KMS-11 (cell line): ENCODE measurements at regions not wholly inside any gene's neighbourhood (a gene's known extent, or its start where the extent isn't known, plus 50 kb on each side); places are given as distances from the start of the nearest gene placed in this dataset.

ENCODE experiments used
- H2AFZ ChIP-seq: fragments of 200-600 bp; sonication (generic); 2 replicates; pipeline ENCODE4 v1.6.1; 2016; ENCODE audit warnings: antibody characterized with exemption, mixed run types, low read depth
- H3K27ac ChIP-seq: fragments of 200-600 bp; sonication (generic); 2 replicates; pipeline ENCODE4 v1.6.1; 2016; ENCODE audit warnings: mild to moderate bottlenecking, mixed run types
- H3K27me3 ChIP-seq: fragments of 200-600 bp; sonication (generic); 2 replicates; pipeline ENCODE4 v1.6.1; 2017; ENCODE audit warnings: mild to moderate bottlenecking, low read depth, mixed run types, moderate library complexity; ENCODE audit not compliant: insufficient read depth
- H3K36me3 ChIP-seq: fragments of 200-600 bp; sonication (generic); 2 replicates; pipeline ENCODE4 v1.6.1; 2017; ENCODE audit warnings: mild to moderate bottlenecking, mixed run types; ENCODE audit not compliant: insufficient read depth
- H3K4me1 ChIP-seq: fragments of 200-600 bp; sonication (generic); 2 replicates; pipeline ENCODE4 v1.6.1; 2016; ENCODE audit warnings: mild to moderate bottlenecking, low read depth, mixed run types; ENCODE audit not compliant: poor library complexity, severe bottlenecking
- H3K4me2 ChIP-seq: fragments of 200-600 bp; sonication (generic); 2 replicates; pipeline ENCODE4 v1.7.0; 2016; ENCODE audit warnings: mild to moderate bottlenecking, mixed run types
- H3K4me3 ChIP-seq: fragments of 200-600 bp; sonication (generic); IDR thresholded peaks from 2 replicates; pipeline ENCODE4 v1.6.1; 2017; ENCODE audit warnings: low read depth, low read length, mixed read lengths; ENCODE audit not compliant: insufficient read depth
- H3K79me2 ChIP-seq: fragments of 200-600 bp; sonication (generic); 2 replicates; pipeline ENCODE4 v1.6.1; 2016; ENCODE audit warnings: low read depth, mixed run types; ENCODE audit not compliant: insufficient read depth
- H3K9ac ChIP-seq: fragments of 200-600 bp; sonication (generic); 2 replicates; pipeline ENCODE4 v1.6.1; 2016; ENCODE audit warnings: mild to moderate bottlenecking, mixed run types
- H4K20me1 ChIP-seq: fragments of 200-600 bp; sonication (generic); 2 replicates; pipeline ENCODE4 v1.6.1; 2016; ENCODE audit warnings: mild to moderate bottlenecking, mixed run types; ENCODE audit not compliant: insufficient read depth
- CTCF ChIP-seq: fragments of 200-600 bp; sonication (generic); conservative IDR thresholded peaks from 2 replicates; pipeline ENCODE4 v1.6.1; 2017; ENCODE audit warnings: low read depth, mild to moderate bottlenecking, antibody characterized with exemption, low read length, moderate library complexity, mixed read lengths

- Histone ChIP-seq H3K27me3 (no peaks in the 10 kb centered on the region), H3K4me3 (no peak overlapping the region), H4K20me1 (no peaks in the 10 kb centered on the region), H3K79me2 (no peaks in the 10 kb centered on the region), H3K27ac (no peak overlapping the region), H3K4me2 (no peak overlapping the region), H2AFZ (no peak overlapping the region), H3K4me1 (peaks cover 7% of the 10 kb centered on the region), H3K36me3 (no peaks in the 10 kb centered on the region), H3K9ac (no peak overlapping the region)
- no peak for TF ChIP-seq CTCF
Observed at GRCh38 chr11:38155856-38156255, 1557.8 kb upstream of the RAG2 start.

GRCh38 chr11:38153985-38154384 lies 1555.9 kb upstream of the RAG2 start:
- Histone ChIP-seq H3K27me3 (no peaks in the 10 kb centered on the region), H3K9ac (no peak overlapping the region), H3K27ac (no peak overlapping the region), H3K4me1 (peaks cover 7% of the 10 kb centered on the region), H4K20me1 (no peaks in the 10 kb centered on the region), H3K4me2 (no peak overlapping the region), H2AFZ (no peak overlapping the region), H3K4me3 (no peak overlapping the region), H3K36me3 (no peaks in the 10 kb centered on the region), H3K79me2 (no peaks in the 10 kb centered on the region)
- TF ChIP-seq CTCF, result no peak

- Histone ChIP-seq H3K4me3 (no peak overlapping the region), H3K4me1 (no peaks in the 10 kb centered on the region), H4K20me1 (no peaks in the 10 kb centered on the region), H3K27me3 (no peaks in the 10 kb centered on the region), H3K79me2 (no peaks in the 10 kb centered on the region), H3K36me3 (no peaks in the 10 kb centered on the region), H3K9ac (no peak overlapping the region), H2AFZ (no peak overlapping the region), H3K4me2 (no peak overlapping the region), H3K27ac (no peak overlapping the region)
- TF ChIP-seq CTCF, result no peak
Observed at GRCh38 chr11:38143852-38144251, 1545.8 kb upstream of the RAG2 start.

GRCh38 chr11:38138972-38139371 lies 1540.9 kb upstream of the RAG2 start:
- Histone ChIP-seq H3K27ac (no peak overlapping the region), H2AFZ (no peak overlapping the region), H3K27me3 (no peaks in the 10 kb centered on the region), H3K4me3 (no peak overlapping the region), H3K79me2 (no peaks in the 10 kb centered on the region), H4K20me1 (no peaks in the 10 kb centered on the region), H3K4me1 (no peaks in the 10 kb centered on the region), H3K36me3 (no peaks in the 10 kb centered on the region), H3K9ac (no peak overlapping the region), H3K4me2 (no peak overlapping the region)
- no peak for TF ChIP-seq CTCF

- no peak overlapping the region for H3K27ac ChIP-seq
- H3K79me2 ChIP-seq, result no peaks in the 10 kb centered on the region
- no peaks in the 10 kb centered on the region for H3K36me3 ChIP-seq
- TF ChIP-seq CTCF, result no peak
- no peaks in the 10 kb centered on the region for H3K27me3 ChIP-seq
- no peak overlapping the region for H3K4me3 ChIP-seq
- no peak overlapping the region for H2AFZ ChIP-seq
- H3K4me2 ChIP-seq, result no peak overlapping the region
- no peaks in the 10 kb centered on the region for H4K20me1 ChIP-seq
- H3K9ac ChIP-seq, result no peak overlapping the region
- H3K4me1 ChIP-seq, result no peaks in the 10 kb centered on the region
Observed at GRCh38 chr11:38136887-38137286, 1538.9 kb upstream of the RAG2 start.
